GM19193 (cell line): ENCODE measurements at regions not wholly inside any gene's neighbourhood (a gene's known extent, or its start where the extent isn't known, plus 50 kb on each side); places are given as distances from the start of the nearest gene placed in this dataset.

Source experiments
- POLR2A ChIP-seq: IDR thresholded peaks from 4 replicates; pipeline ENCODE4 v1.6.1; 2011; ENCODE audit not compliant: insufficient read depth, insufficient read length; ENCODE audit errors: extremely low read depth

DNA sequence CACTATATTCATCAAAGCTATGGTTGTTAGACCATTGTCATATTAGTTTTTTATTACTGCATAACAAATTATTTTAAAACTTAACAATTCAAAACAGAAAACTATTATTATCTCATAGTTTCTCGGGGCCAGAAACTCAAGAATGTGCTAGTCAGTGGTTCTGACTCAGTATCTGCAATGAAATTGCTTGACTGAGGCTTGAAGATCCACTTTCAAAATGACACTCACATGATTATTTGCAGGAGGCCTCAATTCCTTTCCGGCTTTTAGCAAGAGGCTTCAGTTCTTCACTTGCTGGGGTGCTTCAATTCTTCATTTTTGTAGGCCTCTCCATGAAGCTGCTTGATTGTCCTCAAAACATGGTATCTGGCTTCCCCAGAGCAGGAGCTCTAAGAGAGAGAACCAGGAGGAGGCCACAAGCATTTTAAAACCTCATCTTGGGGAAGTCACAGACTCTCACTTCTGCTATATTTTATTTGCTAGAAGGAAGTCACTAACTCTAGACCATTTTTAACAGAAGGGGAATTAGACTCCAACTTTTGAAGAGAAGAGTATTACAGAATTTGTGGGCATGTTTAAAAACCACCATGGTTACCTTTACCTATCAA, 383.7 kb downstream of the MFSD1 start:
- no peak for TF ChIP-seq POLR2A

DNA sequence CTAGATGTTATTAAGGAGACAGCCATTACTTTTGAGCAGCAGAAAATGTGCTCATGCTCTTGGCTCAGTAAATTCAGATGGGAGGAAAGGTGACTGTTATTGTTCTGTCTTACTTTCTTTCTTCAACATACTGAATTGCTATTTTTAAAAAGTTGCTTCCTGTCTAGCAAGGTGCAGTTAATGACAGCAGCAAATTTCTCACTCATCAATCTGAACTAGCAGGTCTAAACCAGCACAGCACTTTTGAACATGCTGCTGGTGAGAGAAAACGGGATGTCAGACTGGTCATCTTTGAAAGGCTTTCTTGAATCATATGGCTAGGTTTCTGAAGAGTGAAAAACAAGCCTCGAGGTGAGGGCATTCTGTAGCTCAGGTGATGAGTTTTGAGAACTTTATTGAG, 384.7 kb downstream of the MFSD1 start:
- no peak for TF ChIP-seq POLR2A

DNA sequence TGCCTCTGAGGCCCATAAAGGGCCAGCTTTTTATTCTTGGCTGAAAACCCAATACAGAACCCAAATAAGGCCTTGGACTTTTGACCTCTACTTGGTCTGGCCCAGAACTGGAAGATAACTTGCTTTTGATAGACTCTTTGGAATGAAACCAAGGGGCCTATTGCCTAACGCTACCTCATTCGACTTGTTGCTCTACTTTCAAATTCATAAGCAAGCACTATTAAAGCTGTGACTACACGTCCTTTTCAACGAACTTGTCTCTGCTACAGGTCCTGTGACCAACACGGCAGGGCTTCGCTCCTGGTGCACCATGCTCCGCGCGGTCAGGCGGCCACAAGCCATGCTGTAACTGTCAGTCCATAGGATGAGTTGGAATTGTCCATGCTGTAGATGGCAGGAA, 385.4 kb downstream of the MFSD1 start:
- TF ChIP-seq POLR2A: no peak

DNA sequence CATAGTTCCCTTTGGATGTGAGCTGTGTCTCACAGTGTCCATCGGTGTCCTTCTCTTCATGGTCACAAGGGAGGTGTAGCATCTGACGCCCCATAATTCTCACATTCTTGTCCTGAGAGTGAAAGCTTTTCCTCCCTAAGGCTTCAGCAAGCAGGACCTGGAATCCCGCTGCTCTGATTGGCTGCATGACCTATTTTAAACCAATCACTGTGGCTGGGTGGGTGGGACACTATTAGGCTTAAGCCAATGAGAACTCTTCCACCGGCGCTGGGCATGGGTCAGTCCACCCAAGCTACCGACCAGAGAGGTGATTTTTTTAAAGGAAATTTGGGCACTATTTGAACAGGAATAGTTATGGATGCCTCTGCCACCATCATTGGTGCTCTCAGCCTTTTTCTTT, 385.9 kb downstream of the MFSD1 start:
- no peak for TF ChIP-seq POLR2A

DNA sequence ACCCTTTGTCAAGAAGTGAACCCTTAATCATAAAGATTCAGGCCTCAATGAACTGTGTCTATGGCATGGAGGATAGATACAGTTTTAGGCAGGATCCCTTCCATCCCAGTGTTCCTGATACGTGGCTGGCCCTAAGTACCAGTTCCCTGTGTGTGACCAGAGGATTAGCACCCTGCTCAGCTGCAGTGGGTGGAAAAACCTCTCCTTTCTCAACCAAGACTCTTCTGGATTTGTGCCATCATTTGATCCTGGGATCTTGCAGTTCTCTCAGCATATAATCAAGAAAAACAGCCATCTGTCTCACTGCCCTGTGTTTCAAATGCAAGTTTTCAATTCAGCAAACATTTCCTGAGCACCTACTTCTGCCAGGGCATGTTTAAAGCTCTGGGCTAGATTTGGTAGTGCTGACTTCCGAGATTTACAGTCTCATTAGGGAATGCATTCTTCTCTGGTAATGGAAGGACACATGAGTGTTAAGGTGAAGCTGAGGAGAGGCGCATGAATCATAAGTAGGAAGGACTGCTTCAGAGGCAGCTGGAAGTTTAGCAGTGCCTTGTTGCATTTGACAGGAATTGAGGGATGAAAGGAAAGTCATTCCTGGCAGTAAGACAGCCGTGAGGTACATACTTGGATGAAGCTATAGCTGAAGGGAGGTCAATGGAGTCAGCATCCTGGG, 388.3 kb downstream of the MFSD1 start:
- no peak for TF ChIP-seq POLR2A

DNA sequence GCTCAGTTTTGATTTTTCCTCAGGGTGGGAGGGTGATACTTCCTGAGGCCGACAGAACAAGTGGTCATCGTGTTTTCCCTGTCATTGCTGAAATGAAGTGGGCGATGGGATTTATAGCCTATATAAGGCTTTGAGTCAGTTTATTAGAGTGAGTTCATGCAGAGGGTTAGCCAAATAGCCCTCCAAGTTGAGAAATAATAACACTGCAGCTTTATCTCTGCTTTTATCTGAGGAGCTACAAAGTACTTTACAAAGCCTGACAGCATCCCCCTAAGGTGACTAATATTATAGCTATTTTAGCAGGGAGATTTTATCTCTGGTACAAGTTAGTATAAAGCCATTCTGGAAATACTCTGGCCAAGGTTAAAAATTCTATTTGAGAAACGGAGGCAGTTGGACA, 389.6 kb downstream of the MFSD1 start:
- no peak for TF ChIP-seq POLR2A

DNA sequence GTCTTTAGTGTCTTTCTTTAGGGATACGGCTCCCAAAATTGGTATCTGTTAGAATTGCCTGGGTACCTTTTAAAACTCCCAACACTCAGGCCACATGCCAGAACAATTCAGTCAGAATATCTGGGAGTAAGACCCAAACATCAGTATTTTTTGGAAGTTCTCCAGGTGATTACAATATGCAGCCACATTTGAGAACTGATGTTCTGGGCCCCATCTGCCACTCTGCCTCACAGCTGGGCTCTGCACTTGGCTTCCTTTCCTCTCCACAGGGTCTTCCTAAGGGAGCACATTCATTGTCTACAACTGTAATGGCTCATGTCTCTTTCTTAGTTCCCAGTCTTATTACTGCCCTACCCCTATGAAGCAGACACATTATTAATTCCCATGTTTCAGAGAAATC, 394.5 kb downstream of the MFSD1 start:
- TF ChIP-seq POLR2A: no peak

DNA sequence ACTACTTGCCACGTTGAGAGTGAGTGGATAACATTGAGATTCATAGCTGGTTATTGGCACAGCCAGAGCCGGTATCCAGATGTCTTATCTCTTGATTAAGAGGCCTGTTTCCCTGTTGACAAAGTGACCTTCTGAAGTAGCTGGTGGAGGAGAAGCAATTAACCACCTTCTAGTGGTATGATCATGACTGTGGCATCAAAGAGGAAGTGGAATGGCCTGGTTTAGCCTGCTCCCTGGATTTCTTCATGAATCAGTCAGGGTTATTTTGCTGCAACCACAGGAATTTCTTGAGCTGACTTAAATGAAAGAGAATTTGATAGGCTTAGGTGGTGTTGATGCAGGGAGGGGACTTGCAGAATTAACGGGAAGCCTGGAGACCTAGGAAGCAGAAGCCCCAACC, 398.3 kb downstream of the MFSD1 start:
- TF ChIP-seq POLR2A: no peak

DNA sequence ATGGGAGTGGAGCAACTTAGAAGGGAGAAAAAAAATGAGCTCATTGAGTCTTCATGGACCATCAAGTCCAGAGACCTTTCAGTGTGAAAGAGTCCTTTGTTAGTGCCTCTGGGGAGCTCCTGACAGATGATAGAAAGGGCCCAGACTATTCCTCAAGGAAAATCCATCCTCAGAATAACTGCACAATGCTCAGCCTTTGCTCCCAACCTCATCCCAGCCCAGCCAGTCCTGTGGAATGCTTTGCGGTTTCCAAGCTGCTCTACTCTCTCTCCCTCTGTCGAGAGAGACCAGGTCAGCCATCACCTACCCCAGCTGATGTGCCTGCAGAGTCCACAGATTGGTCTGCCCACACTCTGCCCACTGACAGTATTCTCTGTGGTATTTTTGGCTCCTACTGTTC, 406.2 kb downstream of the MFSD1 start:
- TF ChIP-seq POLR2A: no peak

DNA sequence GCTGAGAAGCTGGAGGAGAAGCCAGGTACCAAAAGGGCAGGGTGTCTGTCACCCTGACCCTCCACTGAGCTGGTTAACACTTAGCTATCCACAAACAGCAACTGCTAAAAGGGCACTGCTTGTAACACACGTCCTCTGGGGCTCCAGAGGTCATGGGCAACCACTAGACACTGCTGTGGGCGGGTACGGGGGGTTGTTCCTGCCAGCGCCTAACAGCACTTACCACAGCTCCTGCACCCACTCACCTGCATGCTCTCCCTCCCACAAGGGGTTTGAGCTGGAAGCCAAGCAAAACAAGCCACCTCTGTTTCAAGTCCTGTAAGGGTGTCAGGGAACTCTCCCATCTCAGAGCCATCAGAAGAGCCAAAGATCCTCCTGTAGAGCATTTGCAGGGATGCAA, 407.6 kb downstream of the MFSD1 start:
- TF ChIP-seq POLR2A: no peak

DNA sequence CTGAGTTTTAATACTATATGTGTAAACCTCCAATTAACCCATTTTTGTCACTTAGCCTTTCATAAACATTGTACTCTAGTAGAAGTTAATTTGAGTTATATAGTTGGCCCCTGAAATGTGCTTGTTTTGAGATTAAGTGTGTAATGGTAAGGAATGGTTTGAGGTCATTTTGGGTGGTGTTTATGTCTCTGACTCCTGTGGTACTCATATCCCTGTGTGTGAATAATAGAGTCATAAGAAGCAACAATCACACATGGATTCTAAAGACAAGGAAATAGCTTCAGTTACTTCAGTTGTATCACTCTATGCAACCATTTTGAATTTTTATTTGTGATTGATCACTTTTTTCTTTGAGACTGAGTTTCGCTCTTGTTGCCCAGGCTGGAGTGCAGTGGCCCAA, 408.5 kb downstream of the MFSD1 start:
- no peak for TF ChIP-seq POLR2A

DNA sequence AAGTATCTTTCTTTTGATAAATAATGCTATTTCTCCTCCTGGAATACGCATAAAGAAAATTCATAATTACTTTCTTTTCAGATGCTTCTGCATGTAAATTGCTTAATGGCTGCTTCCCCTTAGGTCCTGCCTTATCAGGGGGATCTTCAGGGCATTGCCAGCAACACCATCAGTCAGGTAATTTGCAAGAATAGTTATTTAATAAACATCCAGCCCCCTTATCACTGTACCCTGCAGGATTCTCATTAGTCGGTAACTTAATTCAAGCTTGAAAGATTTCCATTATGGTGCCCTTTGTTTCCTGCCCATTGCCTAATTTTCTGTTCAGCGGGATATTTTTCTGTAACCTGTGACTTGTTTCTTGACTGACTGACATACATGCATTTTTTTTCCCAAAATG, 414.5 kb downstream of the MFSD1 start:
- TF ChIP-seq POLR2A: no peak

DNA sequence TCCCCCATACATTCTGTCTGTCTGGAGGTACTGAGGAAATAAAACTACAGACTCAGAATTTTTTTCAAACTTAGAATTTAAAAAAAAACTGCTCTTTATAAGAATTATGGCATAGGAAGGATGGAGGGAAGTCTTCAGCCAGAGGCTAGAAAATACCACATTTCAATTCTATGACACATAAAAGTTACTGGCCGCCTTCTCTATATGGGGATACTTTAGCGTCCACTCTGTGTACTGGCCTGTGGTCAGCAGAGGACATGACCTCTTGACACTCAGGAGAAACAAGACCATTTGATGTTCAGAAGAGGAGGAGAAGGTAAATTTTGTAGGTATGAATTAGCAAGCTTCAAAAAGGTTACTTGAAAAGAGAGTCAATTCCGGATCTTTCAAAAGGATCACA, 417.4 kb downstream of the MFSD1 start:
- TF ChIP-seq POLR2A: no peak

DNA sequence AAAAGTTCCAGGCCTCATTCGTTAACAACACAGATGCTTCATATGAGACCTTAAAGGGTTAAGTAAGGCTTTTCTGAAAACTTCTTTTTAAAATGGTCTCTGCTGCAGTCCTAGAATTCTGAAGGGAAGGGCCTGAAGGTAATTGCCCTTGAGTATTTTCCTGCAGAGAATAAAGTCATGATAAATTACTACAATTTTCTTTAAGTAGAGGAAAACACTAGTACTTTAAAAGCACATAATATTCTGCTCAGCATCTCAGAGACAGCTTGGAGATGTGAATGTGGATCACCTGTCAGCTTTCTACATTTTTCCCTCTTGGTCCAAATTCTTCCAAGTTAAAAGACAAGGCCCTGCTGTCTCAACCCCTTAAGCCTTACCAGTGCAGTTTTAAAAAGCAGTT, 419.5 kb downstream of the MFSD1 start:
- no peak for TF ChIP-seq POLR2A

DNA sequence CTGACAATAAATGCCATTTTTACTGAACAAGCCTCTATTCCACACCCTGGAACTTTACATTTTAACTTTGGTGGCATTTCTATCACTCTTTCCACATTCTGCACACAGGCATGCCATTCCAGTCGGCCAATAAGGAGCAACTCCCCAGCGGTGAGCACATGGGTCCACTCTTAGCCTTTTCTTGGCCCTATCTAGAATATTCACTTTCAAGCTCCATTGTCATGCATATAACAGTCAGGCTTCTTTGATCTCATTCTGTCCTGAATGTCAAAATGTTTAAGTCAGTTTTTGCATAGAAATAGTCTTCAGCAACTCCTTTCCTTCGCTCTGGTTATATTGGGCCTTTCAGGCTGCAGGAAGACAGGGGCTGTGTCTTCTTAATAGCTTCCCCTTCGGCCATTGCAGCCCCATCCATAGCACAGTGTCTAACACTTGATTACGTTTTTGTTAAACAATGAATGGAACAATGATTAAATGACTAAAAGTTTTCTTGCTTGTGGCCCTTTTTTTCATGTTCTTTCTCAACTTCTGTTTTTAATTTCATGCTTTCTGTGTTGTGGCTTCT, 427.3 kb downstream of the MFSD1 start:
- no peak for TF ChIP-seq POLR2A

DNA sequence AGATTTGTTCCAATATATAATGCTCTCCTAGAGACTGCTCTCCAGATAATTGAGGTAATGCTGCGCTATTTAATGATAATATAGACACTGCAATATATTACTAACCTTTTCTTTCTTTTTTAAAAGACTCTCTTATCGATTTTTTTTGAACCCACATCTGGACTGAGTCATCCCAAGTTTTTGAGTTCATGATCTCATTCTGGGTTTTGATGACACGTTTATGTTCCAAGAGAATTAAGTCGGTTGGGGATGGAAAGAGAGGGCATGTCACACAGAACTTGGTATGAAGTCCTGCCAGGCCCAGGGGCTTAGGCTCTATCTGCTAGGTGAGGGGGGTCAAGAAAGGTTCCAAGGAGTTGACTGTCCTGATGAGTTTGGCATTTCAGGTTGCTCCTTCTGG, 431.1 kb downstream of the MFSD1 start:
- TF ChIP-seq POLR2A: no peak

DNA sequence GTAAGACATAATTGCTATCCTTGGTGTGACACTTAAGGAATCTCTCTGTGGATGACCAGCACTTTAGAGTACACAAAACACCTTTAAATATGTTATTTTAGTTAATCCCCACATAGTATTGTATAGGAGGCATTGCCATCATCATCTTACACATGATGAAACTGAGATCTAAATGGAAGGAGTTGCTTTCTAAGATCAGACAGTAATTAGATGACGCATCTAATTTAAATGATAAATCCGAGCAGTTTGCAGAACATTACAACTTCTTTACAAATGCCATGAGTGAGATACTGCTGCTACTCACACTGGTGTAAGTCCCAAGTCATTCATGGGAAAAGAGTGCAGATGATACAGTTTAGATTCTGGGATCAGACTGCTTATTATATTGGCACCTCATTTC, 431.9 kb downstream of the MFSD1 start:
- no peak for TF ChIP-seq POLR2A

DNA sequence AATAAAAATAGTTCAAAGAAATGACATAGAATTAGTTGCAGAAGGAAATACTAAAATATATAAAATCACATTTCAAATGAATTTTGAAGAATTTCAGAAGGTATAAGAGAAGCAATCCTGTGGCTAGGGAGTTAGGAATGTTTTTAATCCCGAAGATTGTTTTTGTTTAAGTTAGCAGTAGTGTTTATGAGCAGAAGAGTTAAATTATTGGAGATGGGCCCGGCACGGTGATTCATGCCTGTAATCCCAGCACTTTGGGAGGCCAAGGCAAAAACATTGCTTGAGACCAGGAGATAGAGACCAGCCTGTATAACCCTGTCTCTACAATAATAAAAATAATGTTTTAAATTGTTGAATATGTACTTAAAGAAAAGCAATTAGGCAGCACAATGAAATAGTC, 432.5 kb downstream of the MFSD1 start:
- no peak for TF ChIP-seq POLR2A

DNA sequence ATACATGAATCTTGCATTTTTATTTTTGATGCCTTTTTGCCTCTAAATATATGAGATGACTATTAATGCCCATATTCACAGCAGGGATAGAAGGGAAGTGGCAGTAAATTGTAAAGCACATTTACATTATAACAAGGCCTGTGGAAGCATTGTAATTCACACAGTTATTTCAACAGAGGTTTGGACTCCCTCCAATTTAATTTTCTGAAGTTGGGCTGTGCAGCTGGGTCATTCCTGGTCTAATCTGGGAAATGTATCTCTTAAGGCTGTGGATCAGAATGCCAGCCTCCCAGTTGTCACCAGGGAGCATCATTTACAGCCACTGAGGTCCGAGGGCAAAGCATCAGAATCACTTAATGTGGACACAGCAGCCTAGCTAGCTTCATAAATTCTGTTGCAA, 434.5 kb downstream of the MFSD1 start:
- TF ChIP-seq POLR2A: no peak
